ENCODE measurements at regions not wholly inside any gene's neighbourhood (a gene's known extent, or its start where the extent isn't known, plus 50 kb on each side); places are given as distances from the start of the nearest gene placed in this dataset.
"Not testable (repeated sequence)": the region's sequence is repeated elsewhere in the genome, so short reads cannot be mapped to it uniquely, and the experiment has no call there.

DNA sequence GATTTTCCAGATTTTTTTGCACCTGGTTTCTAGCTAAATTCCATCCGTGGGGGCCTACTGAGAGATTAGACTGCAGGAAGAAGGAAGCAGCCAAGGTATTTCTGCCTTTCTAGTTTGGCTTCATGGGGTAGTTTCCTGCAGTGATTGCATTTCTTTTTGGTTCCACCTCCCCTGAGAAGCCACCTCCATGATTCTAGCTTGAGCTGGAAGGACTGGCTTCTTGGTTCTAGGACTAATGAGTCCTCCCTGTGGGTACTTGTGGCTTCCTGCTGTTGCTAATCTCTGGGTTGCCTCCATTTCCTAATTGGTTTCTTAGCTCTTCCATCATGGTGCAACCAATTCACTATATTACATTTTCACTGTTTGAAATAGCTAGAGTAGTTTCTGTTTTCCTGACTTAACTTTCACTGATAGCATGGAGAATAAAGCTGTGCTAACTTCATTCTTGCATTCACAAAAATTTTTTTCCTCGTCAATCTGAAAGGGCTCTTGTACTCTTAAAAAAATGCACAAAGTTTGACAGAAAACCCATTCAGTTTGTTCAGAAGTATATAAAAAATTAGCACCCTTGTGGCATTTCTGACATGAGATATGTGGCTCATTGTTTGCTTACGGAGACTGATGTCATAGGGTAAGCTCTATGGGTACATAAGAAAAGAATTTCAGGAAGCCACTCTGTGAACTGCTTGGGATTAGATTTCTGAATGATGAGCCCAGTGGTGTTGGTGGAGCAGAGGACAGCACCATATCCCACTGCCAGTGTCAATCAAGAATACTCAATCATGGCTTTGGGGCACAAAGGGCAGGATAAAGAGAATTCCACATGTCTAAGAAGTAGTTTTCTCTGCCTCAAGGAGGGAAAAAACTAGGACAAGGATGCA, 242.8 kb upstream of the RBMS1 start:
- DNase-seq, result no peak

DNA sequence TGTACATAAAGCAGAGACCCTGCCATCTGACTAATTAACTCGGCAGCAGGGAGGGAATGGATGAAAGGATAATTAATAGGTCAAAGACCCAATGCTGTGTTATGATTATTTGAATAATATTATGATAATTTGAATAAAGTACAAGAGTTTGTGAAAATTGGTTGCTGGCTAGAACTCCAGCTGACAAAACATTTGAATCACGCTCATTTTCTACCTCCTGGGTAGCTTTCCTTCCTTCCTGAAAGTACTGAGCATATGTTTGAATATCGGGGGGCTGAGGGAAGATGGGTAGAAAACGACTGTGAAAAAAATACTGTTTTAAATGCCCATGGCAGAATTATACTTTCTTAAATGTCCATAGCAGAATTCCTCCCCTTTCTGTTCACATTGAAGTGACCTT, 243.6 kb upstream of the RBMS1 start:
- no peak for DNase-seq

DNA sequence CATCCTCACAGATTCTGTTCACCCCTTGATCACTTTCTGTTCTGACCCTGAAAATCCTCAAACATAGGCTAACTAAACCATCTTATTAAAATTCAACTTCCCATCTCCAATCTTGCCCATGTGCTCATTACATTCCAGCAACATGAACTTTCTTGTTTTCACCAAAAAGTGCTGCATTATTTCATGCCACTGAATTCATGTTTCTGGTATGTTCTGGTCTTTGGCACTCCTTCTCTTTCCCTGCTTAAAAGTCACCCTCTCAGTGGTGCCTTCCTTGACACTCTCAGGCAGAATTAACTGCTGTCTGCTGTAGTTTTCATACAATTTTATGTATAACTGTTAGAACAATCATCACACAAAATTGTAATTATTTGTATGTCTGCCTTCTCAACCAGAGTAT, 247.7 kb upstream of the RBMS1 start:
- no peak for DNase-seq

DNA sequence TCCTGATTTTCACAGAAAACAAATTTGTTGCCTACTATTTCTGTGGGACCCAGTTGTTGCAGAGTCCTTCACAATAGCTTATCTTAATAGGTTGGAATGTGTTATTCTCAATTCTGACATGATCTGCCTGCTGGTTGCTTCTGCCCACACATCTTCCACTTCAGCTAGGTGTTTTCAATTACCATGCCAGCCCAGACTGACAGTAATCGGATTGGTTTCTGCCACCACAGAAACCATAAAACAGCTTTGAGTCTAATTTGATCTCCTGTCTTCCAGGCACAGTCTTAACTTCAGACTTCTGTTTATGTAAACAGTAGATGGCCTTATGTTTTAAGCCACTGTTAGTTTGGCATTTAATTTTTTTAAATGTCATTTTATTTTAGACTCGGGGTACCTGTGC, 248.2 kb upstream of the RBMS1 start:
- DNase-seq, result no peak

DNA sequence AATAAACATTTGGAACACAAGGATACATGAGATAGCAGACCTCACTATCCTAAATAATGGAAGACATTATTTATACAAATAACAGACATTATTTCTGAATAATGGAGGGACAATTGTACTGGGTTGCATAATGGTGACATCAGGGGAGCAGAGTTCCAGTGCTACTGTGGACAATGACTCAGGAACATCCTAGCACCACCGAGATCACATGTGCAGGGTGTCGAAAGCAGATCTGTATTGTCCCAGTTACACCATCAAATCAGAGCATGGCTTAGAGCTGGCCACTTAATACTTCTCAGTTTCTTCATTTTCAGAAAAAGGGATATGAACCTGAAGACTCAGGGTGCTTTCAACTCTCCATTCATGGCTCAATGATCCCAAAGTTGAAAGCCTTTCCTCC, 249.1 kb upstream of the RBMS1 start:
- DNase-seq, result no peak

DNA sequence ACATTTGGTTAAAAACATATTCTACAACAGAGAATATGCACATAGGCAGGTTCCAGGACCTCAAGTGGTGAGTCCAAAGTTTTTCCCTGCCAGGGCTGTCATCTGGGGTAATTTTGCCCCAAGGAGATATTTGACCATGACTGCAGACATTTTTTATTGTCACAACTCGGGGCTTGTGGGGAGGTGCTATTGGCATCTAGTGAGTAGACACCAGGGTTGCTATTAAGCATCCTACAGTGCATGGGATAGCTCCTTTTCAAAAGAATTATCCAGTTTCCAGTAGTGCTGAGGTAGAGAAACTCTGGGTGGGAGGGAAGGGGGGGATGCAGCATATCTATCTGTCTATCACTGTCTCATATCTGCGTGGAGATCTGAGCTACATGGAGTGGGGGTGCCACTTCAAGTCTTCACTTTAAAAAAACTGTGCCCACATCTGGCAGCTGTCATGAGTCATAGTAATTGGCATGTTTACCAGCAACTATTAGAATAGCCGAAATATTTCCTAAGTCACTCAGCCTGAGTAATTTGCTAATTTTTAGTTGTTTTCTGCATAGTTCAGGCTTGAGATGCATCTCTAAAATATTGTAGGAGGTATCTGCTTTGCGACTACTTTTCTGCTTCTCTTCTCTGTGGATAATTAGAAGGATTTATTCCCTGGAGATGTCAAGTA, 254.0 kb upstream of the RBMS1 start:
- DNase-seq, result no peak

DNA sequence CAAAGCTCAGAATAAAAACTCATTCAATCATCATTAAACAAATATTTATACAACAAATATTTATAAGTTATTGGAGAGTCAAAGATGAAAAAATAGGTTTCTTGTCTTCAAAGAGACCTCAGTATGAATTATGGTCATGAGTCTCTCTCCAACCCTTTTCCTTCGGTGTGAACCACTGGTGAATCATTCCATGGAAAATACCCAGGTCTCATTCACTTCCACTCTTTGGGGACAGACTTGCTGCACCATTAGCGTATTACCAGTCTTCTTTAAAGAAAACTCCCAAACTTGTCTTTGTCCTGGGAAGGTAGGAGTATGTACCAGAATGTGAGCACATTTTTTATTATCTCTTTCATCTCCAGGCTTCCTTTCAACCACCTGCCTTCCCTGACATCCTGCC, 257.4 kb upstream of the RBMS1 start:
- DNase-seq, result no peak

DNA sequence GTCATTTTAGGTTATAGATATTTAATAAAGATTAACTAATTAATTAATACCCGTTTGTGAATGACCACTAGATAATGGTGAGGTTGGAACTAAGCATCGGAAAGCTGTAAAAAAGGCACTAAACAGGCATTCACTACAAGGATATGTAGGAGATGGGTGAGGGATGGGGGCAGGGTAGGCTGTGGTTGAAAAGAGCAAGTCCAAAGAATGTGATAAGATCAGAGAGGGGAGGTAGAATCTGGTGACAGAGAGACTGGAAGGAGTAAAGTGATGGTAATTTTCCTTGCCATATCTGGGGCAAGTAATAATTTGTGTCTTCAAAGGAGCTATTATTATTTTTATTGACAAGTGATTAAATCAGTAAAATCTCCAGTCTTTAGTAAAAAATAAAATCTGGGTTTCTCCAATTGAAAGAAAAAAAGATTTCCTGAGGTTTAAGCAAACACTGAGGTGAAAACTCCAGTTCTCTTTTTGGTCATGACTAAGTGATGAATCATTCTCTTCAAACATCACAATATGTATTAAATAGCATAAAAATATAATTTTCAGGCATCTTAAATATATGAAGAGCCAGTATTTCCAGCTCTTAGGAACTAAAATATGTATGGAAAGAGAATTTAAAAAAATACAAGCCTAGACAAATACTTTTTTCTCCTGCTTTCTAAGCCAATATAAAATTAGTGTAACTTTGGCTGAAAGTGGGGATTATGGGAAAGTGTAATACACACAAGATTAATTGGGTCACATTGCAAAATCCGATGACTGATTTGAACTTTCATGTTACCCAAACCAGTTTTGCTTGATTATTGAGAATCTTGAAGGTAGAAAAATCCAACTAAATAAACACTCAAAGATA, 259.1 kb upstream of the RBMS1 start:
- no peak for DNase-seq

DNA sequence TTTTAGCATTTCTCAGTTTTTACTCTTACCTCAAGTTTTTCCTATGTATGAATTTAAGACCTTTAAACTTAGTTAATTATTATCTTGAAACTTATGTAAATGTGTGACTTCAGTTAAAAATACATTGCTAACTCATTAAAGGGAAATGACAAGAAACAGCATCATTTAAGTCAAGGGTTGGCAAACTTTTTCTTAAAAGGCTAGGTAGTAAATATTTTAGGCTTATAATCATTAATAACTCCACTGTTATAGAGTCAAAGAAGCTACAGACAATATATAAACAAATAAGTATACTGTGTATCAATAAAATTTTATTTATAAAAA, 259.7 kb upstream of the RBMS1 start:
- no peak for DNase-seq

DNA sequence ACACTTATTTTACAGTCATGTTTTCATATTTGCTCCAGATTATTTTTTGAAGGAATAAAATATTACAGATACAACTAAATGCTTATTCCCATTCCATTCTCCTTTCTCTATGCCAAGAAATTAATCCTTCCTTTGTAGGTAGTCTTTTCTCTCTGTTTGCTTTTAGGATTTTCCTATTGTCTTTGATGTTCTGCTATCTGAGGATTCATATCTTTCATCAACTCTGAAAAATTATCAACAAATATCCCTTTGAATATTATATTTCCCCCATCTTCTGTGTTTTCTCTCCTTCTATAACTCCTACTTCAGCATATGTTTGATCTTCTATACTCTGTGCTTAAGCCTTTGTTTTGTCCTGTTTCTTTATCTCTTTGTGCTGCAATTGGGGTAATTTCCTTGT, 260.4 kb upstream of the RBMS1 start:
- no peak for DNase-seq

DNA sequence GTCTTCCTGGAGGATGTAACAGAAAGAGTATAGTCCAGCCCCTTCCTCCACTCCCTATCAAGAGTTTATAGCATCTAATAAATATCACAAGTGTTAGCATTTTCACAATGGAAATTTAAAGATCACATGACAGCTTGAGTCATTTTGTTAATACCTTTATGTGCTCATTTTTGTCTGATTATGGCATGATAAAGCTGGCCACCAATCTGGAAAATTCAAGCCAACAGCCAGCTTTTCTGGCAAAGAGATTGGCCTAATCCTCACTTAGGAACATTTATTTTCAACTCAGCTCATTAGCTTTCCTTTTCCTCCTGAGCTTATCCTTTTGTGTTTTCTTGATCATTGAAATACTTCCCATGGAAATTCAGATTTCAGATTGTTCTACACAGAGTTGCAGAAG, 262.9 kb upstream of the RBMS1 start:
- no peak for DNase-seq

DNA sequence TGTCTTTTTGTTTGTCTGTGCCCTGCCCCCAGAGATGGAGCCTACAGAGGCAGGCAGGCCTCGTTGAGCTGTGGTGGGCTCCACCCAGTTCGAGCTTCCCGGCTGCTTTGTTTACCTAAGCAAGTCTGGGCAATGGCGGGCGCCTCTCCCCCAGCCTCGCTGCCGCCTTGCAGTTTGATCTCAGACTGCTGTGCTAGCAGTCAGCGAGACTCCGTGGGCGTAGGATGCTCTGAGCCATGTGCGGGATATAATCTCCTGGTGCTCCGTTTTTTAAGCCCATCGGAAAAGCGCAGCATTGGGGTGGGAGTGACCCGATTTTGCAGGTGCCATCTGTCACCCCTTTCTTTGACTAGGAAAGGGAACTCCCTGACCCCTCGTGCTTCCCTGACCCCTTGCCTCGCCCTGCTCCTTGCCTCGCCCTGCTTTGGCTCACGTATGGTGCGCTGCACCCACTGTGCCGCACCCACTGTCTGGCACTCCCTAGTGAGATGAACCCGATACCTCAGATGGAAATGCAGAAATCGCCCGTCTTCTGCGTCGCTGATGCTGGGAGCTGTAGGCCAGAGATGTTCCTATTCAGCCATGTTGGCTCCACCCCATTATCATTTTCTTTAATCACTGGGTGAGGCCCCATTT, 269.0 kb upstream of the RBMS1 start:
- not testable (repeated sequence) for DNase-seq

DNA sequence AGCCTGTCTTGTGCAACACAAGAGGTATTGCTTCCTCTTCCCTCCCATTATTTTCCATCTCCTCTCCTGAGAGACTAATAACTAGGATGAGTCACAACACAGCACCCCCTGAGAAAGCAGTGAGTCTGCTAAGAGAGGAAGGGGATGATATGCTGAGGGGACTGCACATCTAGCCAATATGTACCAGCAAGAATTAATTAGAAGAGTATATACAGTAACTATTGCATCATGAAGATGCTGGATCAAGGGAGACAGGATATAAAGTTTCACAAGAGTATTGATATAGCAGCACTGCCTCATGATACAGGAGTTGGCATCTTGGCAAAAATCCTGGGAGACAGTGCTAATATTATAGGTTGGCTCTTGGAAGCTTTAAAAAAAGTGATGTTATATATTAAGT, 289.9 kb upstream of the RBMS1 start:
- DNase-seq, result no peak

DNA sequence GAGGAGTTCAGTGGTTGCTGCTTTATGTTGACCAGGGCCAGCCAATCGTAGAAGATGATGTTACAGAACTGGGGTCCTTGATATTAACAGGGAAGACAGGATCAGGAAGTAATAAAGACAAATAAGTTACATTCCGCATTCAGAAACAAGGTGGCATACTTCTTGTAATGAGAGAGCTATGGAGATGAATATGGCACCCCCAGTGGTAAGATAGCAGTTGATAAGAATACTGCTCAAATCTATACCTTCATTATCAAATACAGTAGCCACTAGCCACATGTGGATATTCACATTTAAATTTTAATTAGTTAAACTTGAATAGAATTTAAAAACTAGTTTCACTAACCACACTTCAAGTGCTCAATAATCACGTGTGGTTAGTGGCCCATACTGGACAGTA, 290.4 kb upstream of the RBMS1 start:
- no peak for DNase-seq

DNA sequence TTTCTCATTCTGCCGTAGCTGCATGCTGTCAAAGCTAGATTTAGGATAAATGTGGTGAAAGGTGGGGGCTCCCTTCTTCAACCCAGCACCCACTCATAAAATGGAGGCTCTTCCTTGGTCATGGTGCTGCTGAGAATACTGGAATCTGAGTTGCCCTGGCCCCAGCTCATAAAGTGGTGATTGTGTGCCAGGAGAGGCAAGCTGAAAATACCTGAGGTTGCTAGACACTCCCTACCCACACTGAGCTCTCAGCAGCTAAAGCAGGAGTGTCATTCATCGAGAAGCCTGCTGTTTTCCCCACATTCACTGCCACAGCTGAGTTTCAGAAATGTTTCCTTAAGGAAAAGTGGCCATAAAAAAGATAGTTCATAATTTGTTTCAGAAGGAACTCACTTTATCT, 297.1 kb upstream of the RBMS1 start:
- DNase-seq, result no peak

DNA sequence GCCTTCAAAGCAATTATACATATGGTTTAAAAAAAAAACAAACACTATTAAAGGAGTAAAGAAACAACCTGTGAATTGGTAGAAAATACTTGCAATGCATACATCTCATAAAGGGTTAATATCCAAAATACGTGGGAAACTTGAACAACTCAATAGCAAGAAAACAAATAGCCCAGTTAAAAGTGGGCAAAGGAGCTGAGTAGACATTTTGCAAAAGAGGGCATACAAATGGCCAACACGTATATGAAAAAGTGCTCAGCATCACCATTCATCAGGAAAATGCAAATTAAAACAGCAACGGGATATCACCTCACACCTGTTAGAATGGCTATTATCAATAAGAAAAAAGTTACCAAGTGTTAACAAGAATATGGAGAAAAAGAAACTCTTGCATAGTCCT, 298.3 kb upstream of the RBMS1 start:
- no peak for DNase-seq

DNA sequence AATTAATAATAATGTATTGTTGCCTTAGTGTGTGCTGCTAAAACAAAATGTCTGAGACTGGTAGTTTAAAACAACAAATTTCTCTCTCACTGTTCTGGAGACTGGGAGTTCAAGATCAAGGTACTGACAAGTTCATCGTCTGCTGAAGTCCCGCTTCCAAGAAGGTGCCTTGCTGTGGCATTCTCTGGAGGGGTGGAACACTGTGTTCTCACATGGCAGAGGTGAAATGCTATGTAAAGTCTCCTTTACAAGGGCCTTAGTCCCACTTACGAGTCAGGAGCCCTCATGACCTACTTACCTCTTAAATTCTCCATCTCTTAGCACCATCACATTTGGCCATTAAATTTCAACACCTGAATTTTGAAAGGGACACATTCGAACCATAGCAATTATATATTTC, 299.2 kb upstream of the RBMS1 start:
- DNase-seq, result no peak

DNA sequence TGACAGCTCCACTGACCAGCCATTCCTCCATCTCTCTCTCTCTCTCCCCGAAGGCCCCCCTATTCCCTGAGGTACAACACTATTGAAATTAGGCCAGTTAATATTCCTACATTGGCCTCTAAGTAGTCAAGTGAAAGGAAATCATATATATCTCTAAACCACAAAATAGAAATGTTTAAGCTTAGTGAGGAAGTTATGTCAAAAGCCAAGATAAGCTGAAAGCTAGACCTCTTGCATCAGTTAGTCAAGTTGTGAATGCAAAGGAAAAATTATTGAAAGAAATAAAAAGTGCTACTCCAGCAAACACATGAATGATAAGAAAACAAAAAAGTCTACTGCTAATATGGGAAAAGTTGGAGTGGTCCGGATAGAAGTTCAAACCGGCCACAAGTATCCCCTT, 301.3 kb upstream of the RBMS1 start:
- DNase-seq, result no peak

DNA sequence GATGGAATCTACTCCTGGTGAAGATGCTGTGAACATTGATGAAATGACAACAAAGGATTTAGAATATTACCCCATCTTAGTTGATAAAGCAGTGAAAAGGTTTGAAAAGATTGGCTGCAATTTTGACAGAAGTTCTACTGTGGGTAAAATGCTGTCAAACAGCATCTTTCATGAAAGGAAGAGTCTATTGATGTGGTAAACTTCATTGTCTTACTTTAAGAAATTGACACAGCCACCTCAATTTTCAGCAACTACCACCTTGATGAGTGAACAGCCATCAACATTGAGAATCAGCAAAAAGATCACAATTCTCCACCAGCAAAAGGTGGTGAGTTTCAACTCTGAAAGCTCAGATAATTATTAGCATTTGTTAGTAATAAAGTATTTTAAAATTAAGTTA, 310.3 kb upstream of the RBMS1 start:
- no peak for DNase-seq

DNA sequence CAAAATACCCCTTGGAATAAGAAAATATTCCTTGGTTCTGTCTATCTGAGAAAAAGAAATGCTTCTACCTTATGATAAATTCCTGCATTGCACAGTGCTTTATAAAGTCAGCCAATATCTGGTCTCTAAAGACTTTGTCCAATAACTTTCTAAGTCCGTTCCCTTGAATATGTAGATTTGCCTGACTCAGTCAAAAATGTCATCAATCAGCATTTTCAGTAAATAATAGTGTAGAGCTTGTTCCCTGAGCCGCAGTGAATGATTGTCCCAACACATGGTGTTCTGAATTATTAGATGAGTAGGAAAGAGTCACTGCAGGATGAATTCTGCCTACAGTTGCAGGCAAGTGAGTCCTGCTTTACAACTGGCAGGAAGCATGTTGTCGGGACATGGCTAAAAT, 316.8 kb upstream of the RBMS1 start:
- no peak for DNase-seq

DNA sequence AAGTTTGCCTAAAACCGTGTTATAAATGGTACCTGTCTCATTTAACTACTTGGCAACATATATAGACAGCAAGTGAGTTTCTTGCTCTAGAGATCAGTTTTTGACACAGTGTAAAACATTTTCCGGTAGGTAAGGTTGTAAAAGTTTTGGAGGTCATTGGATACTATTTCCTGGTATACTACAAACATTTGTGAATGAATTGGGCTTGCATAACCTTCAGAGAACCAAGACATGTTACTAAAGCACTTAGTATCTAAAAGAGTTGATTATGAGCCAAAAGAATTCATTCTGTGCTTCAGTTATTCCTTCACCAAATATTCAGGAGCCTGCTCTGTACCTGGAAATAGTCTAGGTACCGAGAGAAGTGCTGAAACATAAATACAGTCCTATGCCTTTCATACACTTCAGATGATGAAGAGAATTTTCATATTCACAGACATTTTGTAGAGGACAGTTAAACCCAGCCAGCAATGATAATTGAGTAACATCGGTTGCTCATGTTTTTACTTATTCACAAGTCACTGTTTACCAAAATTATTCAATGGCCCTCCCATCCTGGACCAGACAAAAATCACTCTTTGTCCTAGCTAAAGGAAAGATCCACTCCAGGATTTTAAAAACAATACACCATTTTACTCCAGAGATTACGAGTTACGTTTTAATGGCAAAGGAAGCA, 319.4 kb upstream of the RBMS1 start:
- no peak for DNase-seq

DNA sequence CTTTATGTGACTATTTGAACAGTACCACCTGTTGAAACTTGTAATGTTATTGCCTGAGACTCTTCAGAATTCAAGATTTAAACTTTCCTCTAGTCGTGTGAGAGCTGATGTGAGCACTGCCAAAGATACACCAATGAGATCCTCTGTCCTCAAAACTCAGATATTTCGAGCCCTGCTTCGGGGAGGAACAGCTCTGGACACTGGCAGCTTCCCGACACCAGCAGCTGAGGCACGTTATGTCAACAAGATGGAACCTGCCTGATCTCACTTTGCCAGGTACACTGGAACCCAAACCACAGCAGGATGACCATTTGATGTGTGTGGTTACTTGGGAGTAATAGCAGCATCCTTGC, 319.9 kb upstream of the RBMS1 start:
- no peak for DNase-seq

DNA sequence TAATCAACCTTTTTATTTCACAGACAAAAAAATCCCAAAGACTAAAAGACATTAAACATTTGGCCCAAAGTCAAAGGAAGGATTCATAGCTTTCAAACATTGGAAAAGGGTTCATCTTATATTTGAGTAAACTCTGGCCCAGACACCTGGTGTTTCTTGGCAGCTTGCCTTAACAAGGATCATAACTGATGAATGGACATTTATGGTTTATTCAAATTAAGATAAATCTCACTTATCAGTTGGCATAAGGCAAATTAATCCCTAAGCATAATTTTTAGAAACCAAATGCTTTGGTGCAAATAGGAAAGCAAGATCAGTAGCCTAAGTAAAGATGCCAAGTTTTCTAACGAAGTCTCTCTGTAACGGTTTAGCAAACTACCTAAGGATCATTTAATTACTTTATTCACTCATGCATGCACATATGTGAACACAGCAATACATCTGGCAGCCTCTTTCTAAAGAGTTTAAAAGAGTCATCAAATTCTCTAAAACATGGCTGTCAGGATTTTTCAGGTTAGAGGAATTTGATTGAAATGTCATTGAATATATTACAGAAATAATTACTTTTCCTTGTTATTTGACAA, 323.4 kb upstream of the RBMS1 start:
- DNase-seq, result no peak

Data from activated effector memory CD4-positive, alpha-beta T cell treated with anti-CD3 and anti-CD28 coated beads, Interleukin-2, amount 50 U/mL, for 16 hours (primary cell).